ENCODE measurements at regions not wholly inside any gene's neighbourhood (a gene's known extent, or its start where the extent isn't known, plus 50 kb on each side); places are given as distances from the start of the nearest gene placed in this dataset.

- no peak for TF ChIP-seq CTCF (IDR thresholded peaks at IDR 0.05)
- no peak for TF ChIP-seq POLR2A (IDR thresholded peaks at IDR 0.05)
These were observed 109.6 kb upstream of the B3GAT1 start for GRCh38 chr11:134521452-134522289.

All from adrenal gland (tissue), 5 donors.